HEK293T (cell line): ENCODE measurements at regions not wholly inside any gene's neighbourhood (a gene's known extent, or its start where the extent isn't known, plus 50 kb on each side); places are given as distances from the start of the nearest gene placed in this dataset.

Experiments used
- CTBP1 ChIP-seq: fragments of 450-650 bp; IDR thresholded peaks from 2 replicates; pipeline ENCODE4 v1.6.1; 2016; ENCODE audit warnings: borderline replicate concordance
- ELF4 ChIP-seq: fragments of 450-650 bp; IDR thresholded peaks from 2 replicates; pipeline ENCODE4 v1.6.1; 2017; ENCODE audit warnings: antibody characterized with exemption
- FOXA1 ChIP-seq: fragments of 450-650 bp; IDR thresholded peaks from 2 replicates; pipeline ENCODE4 v1.6.1; 2016; ENCODE audit warnings: mild to moderate bottlenecking
- FOXK2 ChIP-seq: fragments of 450-650 bp; IDR thresholded peaks from 2 replicates; pipeline ENCODE4 v1.6.1; 2016; ENCODE audit warnings: mild to moderate bottlenecking
- FOXM1 ChIP-seq: fragments of 450-650 bp; IDR thresholded peaks from 2 replicates; pipeline ENCODE4 v1.6.1; 2017; ENCODE audit warnings: mild to moderate bottlenecking, borderline replicate concordance
- HDGF ChIP-seq: fragments of 450-650 bp; IDR thresholded peaks from 2 replicates; pipeline ENCODE4 v1.6.1; 2017; ENCODE audit warnings: antibody characterized with exemption, borderline replicate concordance
- SP1 ChIP-seq: fragments of 450-650 bp; IDR thresholded peaks from 2 replicates; pipeline ENCODE4 v1.6.1; 2017
- SUZ12 ChIP-seq: fragments of 450-650 bp; IDR thresholded peaks from 2 replicates; pipeline ENCODE4 v1.6.1; 2016; ENCODE audit warnings: mild to moderate bottlenecking
- ZNF384 ChIP-seq: fragments of 450-650 bp; IDR thresholded peaks from 2 replicates; pipeline ENCODE4 v1.6.1; 2016
- TF ChIP-seq, protein P1 (sequence below): fragments of 450-650 bp; IDR thresholded peaks from 2 replicates; pipeline ENCODE4 v1.6.1; 2016

DNA sequence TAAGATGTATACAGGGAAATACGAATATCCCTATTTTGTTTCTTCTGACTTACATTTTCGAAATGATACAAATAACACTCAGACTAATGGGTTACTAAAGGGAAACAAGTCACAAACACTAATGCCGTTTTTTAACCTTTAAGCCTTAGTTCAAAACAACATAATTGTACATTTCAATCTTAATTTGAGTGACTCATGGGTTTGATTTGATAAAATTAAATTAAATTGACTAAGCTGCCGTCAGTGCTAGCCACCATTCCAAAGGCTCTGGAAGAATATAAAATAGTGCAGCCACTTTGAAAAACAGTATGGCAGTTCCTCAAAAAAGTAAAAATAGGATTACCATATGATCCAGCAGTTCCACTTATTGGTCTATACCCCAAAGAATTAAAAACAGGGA lies 133.8 kb upstream of the NT5C1B start:
- TF ChIP-seq FOXA1 (no peak), FOXM1 (no peak), ZNF384 (no peak), HDGF (no peak), SUZ12 (no peak), CTBP1 (no peak), FOXK2 (no peak), ELF4 (no peak), SP1 (no peak)
- TF ChIP-seq, protein P1, sequence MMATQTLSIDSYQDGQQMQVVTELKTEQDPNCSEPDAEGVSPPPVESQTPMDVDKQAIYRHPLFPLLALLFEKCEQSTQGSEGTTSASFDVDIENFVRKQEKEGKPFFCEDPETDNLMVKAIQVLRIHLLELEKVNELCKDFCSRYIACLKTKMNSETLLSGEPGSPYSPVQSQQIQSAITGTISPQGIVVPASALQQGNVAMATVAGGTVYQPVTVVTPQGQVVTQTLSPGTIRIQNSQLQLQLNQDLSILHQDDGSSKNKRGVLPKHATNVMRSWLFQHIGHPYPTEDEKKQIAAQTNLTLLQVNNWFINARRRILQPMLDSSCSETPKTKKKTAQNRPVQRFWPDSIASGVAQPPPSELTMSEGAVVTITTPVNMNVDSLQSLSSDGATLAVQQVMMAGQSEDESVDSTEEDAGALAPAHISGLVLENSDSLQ: no peak
